Endothelial cell of umbilical vein (primary cell): ENCODE measurements at regions not wholly inside any gene's neighbourhood (a gene's known extent, or its start where the extent isn't known, plus 50 kb on each side); places are given as distances from the start of the nearest gene placed in this dataset.

ENCODE experiments used
- BruUV-seq: library from RNA; stranded (reverse); fragments of 400-500 nt; replicated peaks from 2 replicates; lab custom pipeline; 2021; lab: Mats Ljungman, UMichigan
- CTCF ChIA-PET: fragments of 300-600, 350-600 bp; sonication (Branson Sonifier 250); formaldehyde crosslinking; loops from one replicate; lab custom pipeline; 2021; ENCODE audit warnings: antibody characterized with exemption, inconsistent platforms; lab: Charles Lee
- POLR2A ChIA-PET: fragments of 300-600, 350-600 bp; sonication (Branson Sonifier 250); formaldehyde crosslinking; loops from one replicate; lab custom pipeline; 2021; ENCODE audit warnings: antibody characterized with exemption, inconsistent platforms; lab: Charles Lee
- DNase-seq: peaks from one replicate; pipeline ENCODE4 v3.0.0-alpha.2; 2011; ENCODE audit warnings: low read depth, low spot score
- FAIRE-seq: peaks from 2 replicates; lab custom pipeline; 2011; peaks lifted over from hg19 to GRCh38; lab: Jason Lieb, UNC
- H2AFZ ChIP-seq: 2 replicates; pipeline ENCODE4 v1.6.0; 2012; ENCODE audit warnings: low read depth, low read length, control low read depth, inconsistent platforms
- H3K27ac ChIP-seq: 2 replicates; pipeline ENCODE4 v1.5.1; 2011; ENCODE audit warnings: low read depth, mild to moderate bottlenecking, control low read depth, low read length, moderate library complexity; ENCODE audit not compliant: insufficient read depth
- H3K27me3 ChIP-seq, 2 experiments: 2 replicates each; pipeline versions ENCODE4 v1.6.0 to v1.6.1; 2011; ENCODE audit warnings: low read length in 2 of 2, mixed read lengths in 1 of 2; ENCODE audit not compliant: control insufficient read depth in 2 of 2, insufficient read depth in 2 of 2
- H3K36me3 ChIP-seq, 2 experiments: 2 replicates in 1 of 2; 3 replicates in 1 of 2; pipeline ENCODE4 v1.5.1; 2011; ENCODE audit warnings: low read length in 2 of 2, mild to moderate bottlenecking in 1 of 2, moderate library complexity in 1 of 2; ENCODE audit not compliant: control insufficient read depth in 2 of 2, insufficient read depth in 2 of 2; ENCODE audit errors: extremely low read depth in 1 of 2
- H3K4me1 ChIP-seq: 3 replicates; pipeline ENCODE4 v1.5.1; 2011; ENCODE audit warnings: mild to moderate bottlenecking, low read length; ENCODE audit not compliant: control insufficient read depth, insufficient read depth; ENCODE audit errors: extremely low read depth
- H3K4me2 ChIP-seq: 2 replicates; pipeline ENCODE4 v1.6.1; 2011; ENCODE audit warnings: low read length, control low read depth, mixed read lengths; ENCODE audit not compliant: insufficient read depth
- H3K4me3 ChIP-seq, 3 experiments: fragments of 200-600 bp in 1 of 3; sonication (generic), shearing (Covaris generic) in 1 of 3; replicated peaks in 1 of 3; 2 replicates each; pipeline ENCODE4 v1.5.1; 2011 to 2016; ENCODE audit warnings: control low read depth in 3 of 3, low read length in 3 of 3, mild to moderate bottlenecking in 2 of 3, inconsistent platforms in 1 of 3, low read depth in 1 of 3, moderate library complexity in 1 of 3; ENCODE audit not compliant: insufficient read depth in 1 of 3
- H3K79me2 ChIP-seq: 2 replicates; pipeline ENCODE4 v1.6.0; 2012; ENCODE audit warnings: low read length, inconsistent platforms; ENCODE audit not compliant: control insufficient read depth, insufficient read depth
- H3K9ac ChIP-seq: replicated peaks from 2 replicates; pipeline ENCODE3; 2011; ENCODE audit warnings: low read length, control low read depth; ENCODE audit not compliant: insufficient read depth; ENCODE audit errors: extremely low read depth
- H3K9me1 ChIP-seq: replicated peaks from 3 replicates; pipeline ENCODE4 v1.6.0; 2011; ENCODE audit warnings: mild to moderate bottlenecking, low read length; ENCODE audit not compliant: control insufficient read depth, insufficient read depth; ENCODE audit errors: extremely low read depth
- H3K9me3 ChIP-seq: replicated peaks from 2 replicates; pipeline ENCODE4 v1.5.1; 2012; ENCODE audit warnings: low read length, inconsistent platforms; ENCODE audit not compliant: control insufficient read depth, insufficient read depth
- H4K20me1 ChIP-seq: replicated peaks from 2 replicates; pipeline ENCODE3; 2011; ENCODE audit warnings: mild to moderate bottlenecking, low read length; ENCODE audit not compliant: control insufficient read depth, insufficient read depth; ENCODE audit errors: extremely low read depth
- EZH2 ChIP-seq: IDR thresholded peaks from 2 replicates; pipeline ENCODE4 v1.6.1; 2012; ENCODE audit warnings: borderline replicate concordance, low read depth, mild to moderate bottlenecking, moderate library complexity, low read length, inconsistent platforms; ENCODE audit not compliant: severe bottlenecking
- FOS ChIP-seq: IDR thresholded peaks from 2 replicates; pipeline ENCODE4 v1.6.1; 2011; ENCODE audit warnings: mild to moderate bottlenecking, low read length, moderate library complexity, borderline replicate concordance; ENCODE audit not compliant: insufficient read depth
- GATA2 ChIP-seq: IDR thresholded peaks from 2 replicates; pipeline ENCODE4 v1.7.0; 2011; ENCODE audit warnings: low read depth, mild to moderate bottlenecking, moderate library complexity, mixed read lengths, low read length; ENCODE audit not compliant: insufficient read length, insufficient read depth
- JUN ChIP-seq: IDR thresholded peaks from 2 replicates; pipeline ENCODE4 v1.6.1; 2011; ENCODE audit warnings: borderline replicate concordance, low read depth; ENCODE audit not compliant: insufficient read length, insufficient read depth
- MYC ChIP-seq: IDR thresholded peaks from one replicate; pipeline ENCODE4 v1.6.1; 2011; ENCODE audit warnings: mild to moderate bottlenecking, low read depth, low read length
- POLR2A ChIP-seq: IDR thresholded peaks from 2 replicates; pipeline ENCODE4 v1.6.1; 2012; ENCODE audit warnings: low read depth, mild to moderate bottlenecking, control low read depth, low read length
- POLR2AphosphoS5 ChIP-seq: IDR thresholded peaks from 2 replicates; pipeline ENCODE4 v1.6.1; 2012; ENCODE audit warnings: low read depth, mild to moderate bottlenecking, control low read depth, low read length, moderate library complexity; ENCODE audit not compliant: insufficient read depth
- dilution Hi-C: fragments of 300-500 bp; cut with MboI; formaldehyde crosslinking; loops from one replicate; pipeline ENCODE4 v1.15.0; 2019; ENCODE audit warnings: low sequenced_read_pairs; ENCODE audit not compliant: extremely low pct_ligation_motif_present
- intact Hi-C: fragments of 100-400 bp; cut with micrococcal nuclease; formaldehyde crosslinking; loops from one replicate; pipeline ENCODE4 v1.10.0; 2022
- TF ChIP-seq, protein P1 (sequence below): IDR thresholded peaks from 2 replicates; pipeline ENCODE4 v1.6.1; 2011; ENCODE audit not compliant: insufficient read depth, insufficient read length
- TF ChIP-seq, protein P2 (sequence below), 2 donors: IDR thresholded peaks; 1 replicate in 1 of 2; 2 replicates in 1 of 2; pipeline ENCODE4 v1.5.1; 2011; ENCODE audit warnings: low read length in 2 of 2, mild to moderate bottlenecking in 2 of 2, moderate library complexity in 2 of 2, control low read depth in 1 of 2, inconsistent platforms in 1 of 2, low read depth in 1 of 2; ENCODE audit not compliant: insufficient read depth in 1 of 2; ENCODE audit errors: extremely low read depth in 1 of 2

DNA sequence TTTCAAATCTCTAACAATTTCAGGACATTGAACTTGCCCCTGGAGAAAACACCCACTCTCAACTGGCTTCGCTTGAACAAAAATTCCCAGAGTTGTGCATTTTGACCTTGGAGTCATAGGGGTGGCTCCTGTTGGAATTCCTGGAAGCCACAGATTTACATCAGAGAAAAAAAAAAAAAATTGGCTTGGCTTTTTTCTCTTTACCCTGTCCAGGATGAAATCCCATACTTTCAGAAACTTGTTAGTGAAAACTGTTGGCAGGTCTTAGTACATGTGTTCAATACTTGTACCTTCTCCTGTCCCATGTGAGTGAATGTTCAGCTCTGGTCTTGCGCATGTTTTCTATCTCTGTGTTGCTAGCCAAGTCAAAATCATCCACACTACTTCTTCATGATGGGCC, 228.8 kb downstream of the TGFB2 start:
- Histone ChIP-seq H3K9me1 (no peaks in the 10 kb centered on the region), H3K4me3 (no peak overlapping the region), H4K20me1 (no peaks in the 10 kb centered on the region), H3K9ac (no peak overlapping the region), H3K27me3 (no peaks in the 10 kb centered on the region), H3K4me2 (no peak overlapping the region), H3K9me3 (no peaks in the 10 kb centered on the region), H3K4me1 (peaks cover 4% of the 10 kb centered on the region), H2AFZ (no peak overlapping the region), H3K27ac (no peak overlapping the region), H3K79me2 (no peaks in the 10 kb centered on the region), H3K36me3 (no peaks in the 10 kb centered on the region)
- BruUV-seq, result no TSS peak
- DNase-seq (no peak), FAIRE-seq (no peak)
- intact Hi-C loops, result no loop called here
- dilution Hi-C loops, result no loop called here
- ChIA-PET POLR2A (no interaction called here), CTCF (no interaction called here)
- TF ChIP-seq, protein P1, sequence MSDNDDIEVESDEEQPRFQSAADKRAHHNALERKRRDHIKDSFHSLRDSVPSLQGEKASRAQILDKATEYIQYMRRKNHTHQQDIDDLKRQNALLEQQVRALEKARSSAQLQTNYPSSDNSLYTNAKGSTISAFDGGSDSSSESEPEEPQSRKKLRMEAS, result no peak
- no peak for TF ChIP-seq EZH2
- TF ChIP-seq, protein P2, sequence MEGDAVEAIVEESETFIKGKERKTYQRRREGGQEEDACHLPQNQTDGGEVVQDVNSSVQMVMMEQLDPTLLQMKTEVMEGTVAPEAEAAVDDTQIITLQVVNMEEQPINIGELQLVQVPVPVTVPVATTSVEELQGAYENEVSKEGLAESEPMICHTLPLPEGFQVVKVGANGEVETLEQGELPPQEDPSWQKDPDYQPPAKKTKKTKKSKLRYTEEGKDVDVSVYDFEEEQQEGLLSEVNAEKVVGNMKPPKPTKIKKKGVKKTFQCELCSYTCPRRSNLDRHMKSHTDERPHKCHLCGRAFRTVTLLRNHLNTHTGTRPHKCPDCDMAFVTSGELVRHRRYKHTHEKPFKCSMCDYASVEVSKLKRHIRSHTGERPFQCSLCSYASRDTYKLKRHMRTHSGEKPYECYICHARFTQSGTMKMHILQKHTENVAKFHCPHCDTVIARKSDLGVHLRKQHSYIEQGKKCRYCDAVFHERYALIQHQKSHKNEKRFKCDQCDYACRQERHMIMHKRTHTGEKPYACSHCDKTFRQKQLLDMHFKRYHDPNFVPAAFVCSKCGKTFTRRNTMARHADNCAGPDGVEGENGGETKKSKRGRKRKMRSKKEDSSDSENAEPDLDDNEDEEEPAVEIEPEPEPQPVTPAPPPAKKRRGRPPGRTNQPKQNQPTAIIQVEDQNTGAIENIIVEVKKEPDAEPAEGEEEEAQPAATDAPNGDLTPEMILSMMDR (IDR thresholded peaks at IDR 0.05; ENCODE audit: extremely low read depth in 1 of 2, insufficient read depth in 1 of 2, low read depth in 1 of 2, low read length in 2 of 2), result no peak
- no peak for TF ChIP-seq JUN
- no peak for TF ChIP-seq MYC
- no peak for TF ChIP-seq FOS
- TF ChIP-seq GATA2, result no peak
- TF ChIP-seq POLR2A, result no peak
- TF ChIP-seq POLR2AphosphoS5, result no peak
